Lung (tissue), 11 donors: ENCODE measurements at regions not wholly inside any gene's neighbourhood (a gene's known extent, or its start where the extent isn't known, plus 50 kb on each side); places are given as distances from the start of the nearest gene placed in this dataset.

ENCODE experiments used
- ATAC-seq: fragments of 200-7000 bp; cut with Tn5 transposase; one replicate; pipeline ENCODE4 v1.9.1; 2020; ENCODE audit warnings: moderate number of reproducible peaks; ENCODE audit not compliant: insufficient read depth, low FRiP score
- DNase-seq, 3 donors: peaks; one replicate each; pipeline ENCODE4 v3.0.0-alpha.2; 2013 to 2017
- H3K27ac ChIP-seq, 2 donors: one replicate each; pipeline ENCODE4 v1.5.1; 2013; ENCODE audit warnings: mild to moderate bottlenecking in 2 of 2, moderate library complexity in 2 of 2, control low read depth in 1 of 2, inconsistent platforms in 1 of 2, low read depth in 1 of 2, low read length in 1 of 2
- H3K27me3 ChIP-seq, 3 donors: one replicate each; pipeline ENCODE4 v1.5.1; 2013; ENCODE audit warnings: low read length in 2 of 3; ENCODE audit not compliant: control insufficient read depth in 3 of 3, insufficient read depth in 3 of 3
- H3K36me3 ChIP-seq, 4 donors: one replicate each; pipeline ENCODE4 v1.5.1; 2013; ENCODE audit warnings: low read length in 4 of 4, mild to moderate bottlenecking in 1 of 4, moderate library complexity in 1 of 4; ENCODE audit not compliant: control insufficient read depth in 4 of 4, insufficient read depth in 4 of 4
- H3K4me1 ChIP-seq, 5 donors: one replicate each; pipeline ENCODE4 v1.5.1; 2013; ENCODE audit warnings: low read length in 5 of 5, mild to moderate bottlenecking in 2 of 5, moderate library complexity in 1 of 5; ENCODE audit not compliant: control insufficient read depth in 5 of 5, insufficient read depth in 5 of 5
- H3K4me3 ChIP-seq: one replicate; pipeline ENCODE4 v1.5.1; 2013; ENCODE audit warnings: mild to moderate bottlenecking, control low read depth, moderate library complexity
- H3K9ac ChIP-seq, 2 donors: one replicate each; pipeline ENCODE4 v1.5.1; 2013; ENCODE audit warnings: low read length in 2 of 2, control low read depth in 1 of 2; ENCODE audit not compliant: insufficient read depth in 1 of 2
- H3K9me3 ChIP-seq, 4 donors: one replicate each; pipeline ENCODE4 v1.5.1; 2013; ENCODE audit warnings: low read length in 3 of 4, mild to moderate bottlenecking in 1 of 4, moderate library complexity in 1 of 4; ENCODE audit not compliant: control insufficient read depth in 4 of 4, insufficient read depth in 3 of 4
- CTCF ChIP-seq: IDR thresholded peaks from 2 replicates; pipeline ENCODE4 v1.5.1; 2012; ENCODE audit warnings: mild to moderate bottlenecking; ENCODE audit errors: control extremely low read depth, extremely low read depth
- WGBS, 2 donors: extraction: QIAGEN DNeasy Blood & Tissue Kit; methylation state at CpG; one replicate each; pipeline ENCODE4 v1.1.7; 2013; 5-methylcytosine and 5-hydroxymethylcytosine counted together
- donor health status: control.
- donor health status: control.
- donor health status: Bipolar disorder and iron deficiency.
- donor health status: healthy.
- donor health status: DM: yes; HTN: yes; CAD: no.

GRCh38 chr9:80401243-80401642, 829.5 kb downstream of the TLE4 start:
- Histone ChIP-seq H3K4me1 (no peaks in the 10 kb centered on the region), H3K36me3 (no peaks in the 10 kb centered on the region), H3K9ac (no peak overlapping the region), H3K27ac (no peak overlapping the region), H3K4me3 (no peak overlapping the region), H3K27me3 (no peaks in the 10 kb centered on the region), H3K9me3 (no peaks in the 10 kb centered on the region)
- TF ChIP-seq CTCF: no peak
- no peak for ATAC-seq
- WGBS, 2 donors: 92 to 93% methylated on average over 4 of the region's 4 CpGs
- no peak for DNase-seq

- TF ChIP-seq CTCF: no peak
- H3K27me3 ChIP-seq: no peaks in the 10 kb centered on the region
- H3K4me3 ChIP-seq: no peak overlapping the region
- H3K9ac ChIP-seq: no peak overlapping the region
- no peaks in the 10 kb centered on the region for H3K9me3 ChIP-seq
- 87 to 94% methylated on average over 3 of the region's 3 CpGs for WGBS, 2 donors
- no peak for DNase-seq
- no peaks in the 10 kb centered on the region for H3K4me1 ChIP-seq
- H3K27ac ChIP-seq: no peak overlapping the region
- H3K36me3 ChIP-seq: no peaks in the 10 kb centered on the region
- no peak for ATAC-seq
Observed at GRCh38 chr9:80400624-80401230, 829.0 kb downstream of the TLE4 start.

GRCh38 chr9:80399606-80400005, 827.8 kb downstream of the TLE4 start:
- H3K27me3 ChIP-seq: no peaks in the 10 kb centered on the region
- 87 to 89% methylated on average over 2 of the region's 2 CpGs for WGBS, 2 donors
- no peaks in the 10 kb centered on the region for H3K36me3 ChIP-seq
- DNase-seq (no peak), ATAC-seq (no peak)
- no peaks in the 10 kb centered on the region for H3K9me3 ChIP-seq
- no peak overlapping the region for H3K9ac ChIP-seq
- H3K4me3 ChIP-seq: no peak overlapping the region
- H3K27ac ChIP-seq: no peak overlapping the region
- H3K4me1 ChIP-seq: no peaks in the 10 kb centered on the region
- TF ChIP-seq CTCF: no peak

- no peak for TF ChIP-seq CTCF
- DNase-seq (no peak), ATAC-seq (no peak)
- H3K27ac ChIP-seq: no peak overlapping the region
- H3K9me3 ChIP-seq: no peaks in the 10 kb centered on the region
- 84 to 93% methylated on average over 2 of the region's 2 CpGs for WGBS, 2 donors
- no peaks in the 10 kb centered on the region for H3K36me3 ChIP-seq
- H3K9ac ChIP-seq: no peak overlapping the region
- H3K4me3 ChIP-seq: no peak overlapping the region
- H3K4me1 ChIP-seq: peaks cover 0 to 12% (median 0%) of the 10 kb centered on the region in 5 donors
- no peaks in the 10 kb centered on the region for H3K27me3 ChIP-seq
Observed at GRCh38 chr9:80387828-80388227, 816.1 kb downstream of the TLE4 start.
